ENCODE measurements at regions not wholly inside any gene's neighbourhood (a gene's known extent, or its start where the extent isn't known, plus 50 kb on each side); places are given as distances from the start of the nearest gene placed in this dataset.

GRCh38 chr4:14428125-14428524, 574.2 kb upstream of the CPEB2 start:
- Histone ChIP-seq H3K27ac (ENCODE audit: low read length) (no peak overlapping the region), H3K27me3 (replicated peaks; ENCODE audit: insufficient read depth, low read length) (no peaks in the 10 kb centered on the region), H3K4me3 (ENCODE audit: low read length) (no peak overlapping the region), H3K79me2 (ENCODE audit: low read length) (no peaks in the 10 kb centered on the region), H3F3A (ENCODE audit: insufficient read depth, low read length) (no peaks in the 10 kb centered on the region), H3K9me3 (replicated peaks; ENCODE audit: insufficient read depth, low read length) (no peaks in the 10 kb centered on the region), H3K9ac (ENCODE audit: low read length) (no peak overlapping the region), H3K36me3 (replicated peaks; ENCODE audit: insufficient read depth, low read length) (no peaks in the 10 kb centered on the region), H3K4me2 (ENCODE audit: low read depth, low read length) (no peak overlapping the region), H3K9me2 (replicated peaks; ENCODE audit: insufficient read depth, low read length) (no peaks in the 10 kb centered on the region), H2AFZ (ENCODE audit: low read length) (no peak overlapping the region), H4K20me1 (ENCODE audit: insufficient read depth, low read length) (no peaks in the 10 kb centered on the region), H3K4me1 (ENCODE audit: low read length) (no peaks in the 10 kb centered on the region)
- TF ChIP-seq EZH2 (optimal IDR thresholded peaks at IDR 0.05; ENCODE audit: low read depth, low read length) (no peak), CTCF (IDR thresholded peaks at IDR 0.05; ENCODE audit: low read length) (no peak), EZH2phosphoT487 (IDR thresholded peaks at IDR 0.05; ENCODE audit: low read length) (no peak)
- no peak for DNase-seq

GRCh38 chr4:14431155-14432134, 570.8 kb upstream of the CPEB2 start:
- H3K27ac ChIP-seq (ENCODE audit: low read length): no peak overlapping the region
- no peak overlapping the region for H3K4me2 ChIP-seq (ENCODE audit: low read depth, low read length)
- no peaks in the 10 kb centered on the region for H3K27me3 ChIP-seq (replicated peaks; ENCODE audit: insufficient read depth, low read length)
- H3K36me3 ChIP-seq (replicated peaks; ENCODE audit: insufficient read depth, low read length): no peaks in the 10 kb centered on the region
- no peak overlapping the region for H3K4me3 ChIP-seq (ENCODE audit: low read length)
- H3K79me2 ChIP-seq (ENCODE audit: low read length): no peaks in the 10 kb centered on the region
- TF ChIP-seq CTCF (IDR thresholded peaks at IDR 0.05; ENCODE audit: low read length) (no peak), EZH2phosphoT487 (IDR thresholded peaks at IDR 0.05; ENCODE audit: low read length) (no peak), EZH2 (optimal IDR thresholded peaks at IDR 0.05; ENCODE audit: low read depth, low read length) (no peak)
- H3K9me3 ChIP-seq (replicated peaks; ENCODE audit: insufficient read depth, low read length): no peaks in the 10 kb centered on the region
- H3K4me1 ChIP-seq (ENCODE audit: low read length): no peaks in the 10 kb centered on the region
- no peaks in the 10 kb centered on the region for H3F3A ChIP-seq (ENCODE audit: insufficient read depth, low read length)
- no peak for DNase-seq
- no peaks in the 10 kb centered on the region for H4K20me1 ChIP-seq (ENCODE audit: insufficient read depth, low read length)
- no peak overlapping the region for H2AFZ ChIP-seq (ENCODE audit: low read length)
- no peak overlapping the region for H3K9ac ChIP-seq (ENCODE audit: low read length)
- no peaks in the 10 kb centered on the region for H3K9me2 ChIP-seq (replicated peaks; ENCODE audit: insufficient read depth, low read length)

DNA sequence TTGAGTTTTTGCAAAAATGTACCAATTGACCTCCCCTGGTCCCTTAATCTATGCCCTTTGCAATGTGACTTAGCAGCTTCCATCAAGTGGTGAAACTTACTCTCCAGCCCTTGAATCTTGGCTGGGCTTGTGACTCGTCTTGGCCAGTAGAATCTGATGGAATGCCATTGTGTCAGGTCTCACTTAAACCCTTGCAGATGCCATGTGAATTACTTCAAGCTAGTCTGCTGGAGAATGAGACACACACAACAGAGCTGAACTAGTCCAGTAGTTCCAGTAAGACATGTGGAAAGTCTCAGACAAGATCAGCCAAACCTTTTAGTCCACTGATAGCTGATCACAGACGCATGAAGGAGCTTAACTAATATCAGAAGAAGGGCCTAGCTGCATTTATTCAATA, 567.8 kb upstream of the CPEB2 start:
- Histone ChIP-seq H3K4me2 (ENCODE audit: low read depth, low read length) (no peak overlapping the region), H3K79me2 (ENCODE audit: low read length) (no peaks in the 10 kb centered on the region), H3K9me3 (replicated peaks; ENCODE audit: insufficient read depth, low read length) (no peaks in the 10 kb centered on the region), H3K4me3 (ENCODE audit: low read length) (no peak overlapping the region), H3K27ac (ENCODE audit: low read length) (no peak overlapping the region), H3K9me2 (replicated peaks; ENCODE audit: insufficient read depth, low read length) (no peaks in the 10 kb centered on the region), H2AFZ (ENCODE audit: low read length) (no peak overlapping the region), H3K4me1 (ENCODE audit: low read length) (no peaks in the 10 kb centered on the region), H4K20me1 (ENCODE audit: insufficient read depth, low read length) (no peaks in the 10 kb centered on the region), H3F3A (ENCODE audit: insufficient read depth, low read length) (no peaks in the 10 kb centered on the region), H3K27me3 (replicated peaks; ENCODE audit: insufficient read depth, low read length) (no peaks in the 10 kb centered on the region), H3K36me3 (replicated peaks; ENCODE audit: insufficient read depth, low read length) (no peaks in the 10 kb centered on the region), H3K9ac (ENCODE audit: low read length) (no peak overlapping the region)
- no peak for TF ChIP-seq EZH2phosphoT487 (IDR thresholded peaks at IDR 0.05; ENCODE audit: low read length)
- TF ChIP-seq CTCF (IDR thresholded peaks at IDR 0.05; ENCODE audit: low read length): no peak
- no peak for TF ChIP-seq EZH2 (optimal IDR thresholded peaks at IDR 0.05; ENCODE audit: low read depth, low read length)
- no peak for DNase-seq

Measured in MM.1S (cell line).